Astrocyte of the hippocampus (primary cell): ENCODE measurements at regions not wholly inside any gene's neighbourhood (a gene's known extent, or its start where the extent isn't known, plus 50 kb on each side); places are given as distances from the start of the nearest gene placed in this dataset.

ENCODE experiments used
- DNase-seq: peaks from one replicate; pipeline ENCODE4 v3.0.0; 2011; ENCODE audit warnings: low read depth, low spot score

DNA sequence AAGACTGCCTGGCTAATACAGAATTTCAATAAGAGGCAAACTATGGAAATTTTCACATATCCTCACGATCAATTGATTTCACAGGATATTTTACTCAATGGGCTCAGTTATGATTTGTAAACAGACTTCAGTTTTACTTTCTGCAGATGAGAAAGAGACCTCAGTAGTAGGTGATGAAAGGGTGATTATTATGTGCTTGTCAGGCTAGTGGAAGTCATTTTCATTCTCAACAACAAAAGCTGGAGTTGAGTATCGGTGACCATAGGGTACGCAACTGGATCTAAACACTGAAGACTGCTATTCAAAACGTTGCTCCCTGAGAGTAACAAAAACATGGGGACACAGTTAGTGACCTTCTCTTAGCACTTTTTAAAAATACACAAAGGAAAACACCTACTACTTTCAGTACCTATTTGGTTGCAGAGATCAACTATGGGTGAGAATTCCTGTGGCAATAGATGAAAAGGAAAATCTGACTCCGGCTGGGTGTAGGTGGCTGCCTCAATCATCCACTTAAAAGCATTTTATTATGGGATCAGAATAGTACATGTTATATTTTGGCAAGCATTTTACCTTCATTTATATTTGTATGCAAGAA is 126.2 kb upstream of the VRK2 start:
- DNase-seq: no peak

DNA sequence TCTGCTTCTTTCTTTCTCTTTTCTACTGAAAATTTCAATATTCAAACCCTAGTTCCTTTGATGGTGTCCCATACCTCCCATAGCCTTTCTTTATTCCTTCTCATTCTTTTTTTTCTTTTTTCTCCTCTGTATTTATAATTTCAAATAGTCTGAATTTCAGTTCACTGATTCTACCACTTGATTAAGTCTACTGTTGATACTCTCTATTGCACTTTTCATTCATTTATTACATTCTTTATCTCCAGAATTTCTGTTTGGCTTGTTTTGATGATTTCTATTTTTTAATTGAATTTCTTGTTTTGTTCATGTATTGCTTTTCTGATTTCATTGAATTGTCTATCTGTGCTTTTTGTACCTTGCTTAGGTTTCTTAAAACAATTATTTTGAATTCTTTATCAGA is 111.9 kb upstream of the VRK2 start:
- DNase-seq: no peak

DNA sequence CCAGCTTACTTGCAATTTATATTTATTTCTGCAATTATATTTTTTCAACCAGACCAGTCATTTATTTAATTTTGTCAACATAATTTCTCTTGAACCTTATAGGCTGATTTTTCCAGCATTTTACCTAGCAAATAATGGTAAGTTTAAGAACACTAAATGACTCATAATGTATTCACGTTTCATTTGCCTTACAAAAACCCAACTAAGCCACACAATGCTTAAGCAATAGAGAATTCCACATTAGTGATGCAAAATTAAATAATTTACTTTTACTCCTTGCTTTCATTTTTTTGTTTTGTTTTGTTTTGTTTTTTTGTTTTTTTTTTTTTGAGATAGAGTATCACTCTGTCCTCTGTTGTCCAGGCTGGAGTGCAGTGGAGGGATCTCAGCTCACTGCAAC is 110.4 kb upstream of the VRK2 start:
- DNase-seq: no peak

DNA sequence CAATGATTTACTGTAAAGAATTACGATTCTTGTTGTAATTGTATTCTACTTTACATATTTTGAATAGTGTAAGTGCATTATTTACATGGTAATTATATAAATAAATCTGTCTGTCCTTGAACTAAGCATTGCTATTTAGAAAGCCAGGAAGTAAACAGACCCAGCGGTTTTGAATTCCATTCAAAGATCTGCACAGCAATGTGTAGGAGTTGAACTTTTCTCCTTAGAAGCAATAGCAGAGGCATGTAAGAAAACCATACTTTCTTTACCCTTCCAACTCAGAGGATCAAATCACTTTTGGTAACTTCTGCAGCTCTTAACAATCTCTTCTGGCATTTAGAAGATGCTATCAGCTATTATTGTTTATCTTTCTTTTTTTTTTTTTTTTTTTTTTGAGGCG is 109.2 kb upstream of the VRK2 start:
- DNase-seq: no peak

DNA sequence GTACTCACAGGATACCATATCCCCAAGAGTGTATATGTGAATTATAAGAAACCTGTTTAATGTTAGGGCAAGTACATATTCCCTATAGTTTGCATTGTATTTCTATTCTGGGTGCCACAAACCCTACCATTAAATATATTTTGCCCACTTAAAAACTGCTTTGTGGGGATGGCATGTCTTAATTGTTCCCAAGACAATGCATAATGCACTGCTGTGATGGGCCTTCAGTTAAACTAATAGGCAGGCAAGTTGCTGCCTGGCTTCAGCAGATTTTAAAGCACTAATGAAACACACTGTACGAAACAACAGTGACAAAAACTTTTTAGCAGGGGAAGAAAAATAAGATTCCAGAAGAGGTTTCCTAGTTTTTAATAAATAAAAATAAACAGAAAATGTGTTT is 104.8 kb upstream of the VRK2 start:
- DNase-seq: no peak

DNA sequence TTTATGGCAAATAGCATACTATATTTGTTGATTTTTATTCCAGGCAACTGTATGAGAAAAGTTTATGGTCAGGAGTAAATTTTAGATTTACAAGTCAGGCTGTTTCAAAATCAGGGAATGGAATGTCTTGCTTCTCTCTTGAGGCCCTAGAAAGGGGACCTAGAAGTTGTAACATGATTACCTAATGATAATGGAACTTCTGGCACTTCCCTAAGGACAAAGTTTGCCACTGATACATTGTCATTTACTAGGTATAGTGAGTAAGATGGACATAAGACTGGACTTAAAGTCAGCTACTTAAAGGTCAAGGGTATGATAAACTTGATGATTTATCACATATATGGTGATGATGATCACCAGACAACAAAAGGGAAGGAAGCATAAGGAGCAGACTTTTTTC is 103.3 kb upstream of the VRK2 start:
- peak; percentile 34 for DNase-seq

DNA sequence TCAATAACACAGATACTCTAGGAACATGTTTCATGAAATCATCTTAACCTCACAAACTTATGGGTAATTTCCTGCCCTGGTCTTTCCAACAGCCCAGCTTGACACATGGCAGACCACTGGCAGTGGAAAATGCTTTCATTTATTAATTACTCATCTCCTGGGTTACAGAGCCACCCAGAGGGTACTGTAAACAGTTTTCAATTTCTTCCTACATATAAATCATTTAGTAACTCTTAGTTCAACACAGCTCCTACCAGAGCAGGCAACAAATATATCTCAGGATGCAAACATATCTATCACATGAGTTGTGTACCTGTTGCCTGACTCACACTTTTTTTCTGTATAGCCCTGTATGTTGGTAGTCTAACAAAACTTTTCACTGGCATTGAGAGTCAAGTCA is 99.2 kb upstream of the VRK2 start:
- no peak for DNase-seq

DNA sequence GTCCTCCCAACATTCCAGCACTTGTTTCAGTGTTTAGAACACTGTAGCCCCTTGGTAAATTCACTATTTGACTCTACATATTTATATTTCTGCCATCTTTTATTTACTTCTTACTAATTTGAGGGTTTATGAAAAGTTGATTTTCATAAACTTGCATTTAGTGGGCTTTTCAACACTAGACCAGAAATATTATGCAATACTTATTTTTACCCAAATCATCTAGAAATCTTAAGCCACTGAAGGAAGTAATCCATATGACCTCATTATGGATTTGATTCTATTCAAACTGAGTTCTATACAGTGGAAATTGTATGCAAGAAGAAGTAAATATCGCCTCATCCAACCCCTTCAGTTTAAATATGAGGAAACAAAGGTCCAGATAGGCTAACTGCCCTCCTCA is 92.6 kb upstream of the VRK2 start:
- no peak for DNase-seq

DNA sequence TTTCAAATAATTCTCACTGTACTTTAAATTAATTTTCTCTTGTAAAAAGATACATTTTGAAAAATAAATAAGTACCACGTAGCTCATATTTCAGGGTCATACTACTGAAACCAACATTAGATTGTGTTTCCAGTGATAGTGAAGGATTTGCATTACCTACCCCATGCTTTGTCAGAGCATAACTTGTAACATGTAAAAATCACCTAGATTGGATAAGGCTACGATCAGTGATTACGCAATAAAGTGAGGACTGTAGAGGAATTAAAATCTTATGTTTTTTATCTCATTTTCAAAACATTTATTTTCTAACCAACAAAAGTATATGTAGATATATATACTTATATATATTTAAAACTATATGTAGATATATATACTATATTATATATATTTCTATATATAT is 89.4 kb upstream of the VRK2 start:
- no peak for DNase-seq

DNA sequence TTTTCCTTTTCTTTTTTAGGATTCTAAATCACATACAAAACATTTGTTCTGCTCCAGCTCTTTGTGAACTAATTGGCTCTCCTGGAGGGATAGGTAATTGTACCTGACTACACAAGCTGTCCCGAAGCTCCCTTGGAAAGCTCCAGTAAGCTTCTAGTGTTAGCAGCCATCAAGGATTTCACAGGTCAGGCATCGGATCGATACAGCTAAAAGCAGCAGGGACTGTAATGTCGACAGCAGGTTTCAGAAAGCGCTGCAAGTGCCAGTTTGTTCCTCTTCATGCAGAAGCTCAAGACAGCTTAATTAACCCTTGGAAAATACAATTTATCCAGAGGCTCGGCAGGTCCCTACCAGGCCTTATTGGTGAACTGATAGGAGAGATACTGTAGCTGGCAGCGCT is 87.2 kb upstream of the VRK2 start:
- DNase-seq: no peak

DNA sequence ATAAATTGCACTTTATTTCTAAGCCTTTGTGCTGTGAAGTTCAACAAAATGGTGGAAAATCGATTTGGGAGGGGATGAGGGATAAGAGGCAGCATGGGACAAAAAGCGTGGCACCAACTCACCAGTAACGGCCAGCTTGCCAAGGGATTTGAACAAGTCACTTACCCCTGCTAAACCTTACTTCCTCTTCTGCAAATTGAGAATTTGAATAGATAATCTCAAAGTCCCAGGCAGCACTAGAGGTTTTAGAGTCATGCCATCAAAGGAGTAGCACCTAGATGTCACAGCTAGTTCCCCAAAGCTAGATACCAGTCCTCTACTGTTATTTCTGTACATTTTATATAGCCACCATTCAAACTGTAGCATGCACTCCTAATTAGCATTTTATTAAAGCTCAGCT is 83.7 kb upstream of the VRK2 start:
- DNase-seq: no peak

DNA sequence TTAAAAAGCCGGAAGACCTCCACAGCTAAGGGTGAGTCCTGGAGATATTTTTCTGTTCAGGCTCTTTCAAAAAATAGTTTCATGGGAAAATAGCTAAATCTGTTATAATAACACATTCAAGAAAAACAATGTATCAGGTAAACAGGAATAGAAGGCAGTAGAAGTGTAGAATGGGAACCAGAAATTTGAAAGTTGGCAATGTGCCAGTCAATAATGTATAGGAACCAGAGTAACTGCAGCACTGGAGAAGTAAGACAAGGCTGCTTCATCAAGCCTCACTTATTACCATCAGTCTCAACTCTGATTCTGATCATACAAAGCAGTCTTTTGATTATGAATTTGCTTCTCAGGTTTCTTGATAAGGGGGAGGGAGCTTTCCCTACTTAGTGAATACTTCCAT is 81.4 kb upstream of the VRK2 start:
- no peak for DNase-seq

DNA sequence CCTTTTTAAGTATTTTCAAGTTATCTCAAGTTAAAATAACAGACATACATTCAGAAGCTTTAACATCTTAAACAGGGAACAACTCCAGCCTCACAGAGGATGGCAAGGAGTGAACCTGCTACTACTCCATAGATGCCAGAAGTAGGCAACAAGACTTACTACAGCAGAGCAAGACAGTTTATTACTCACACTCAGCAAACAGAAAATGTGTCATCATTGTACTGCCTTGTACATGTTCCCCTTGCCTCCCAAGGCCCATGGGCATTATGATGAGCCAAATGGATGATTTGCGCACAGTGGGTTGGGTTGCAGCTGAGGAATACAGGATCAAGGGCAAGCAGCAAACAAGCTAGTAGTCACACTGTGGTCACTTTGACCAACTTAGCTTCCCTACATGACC is 80.6 kb upstream of the VRK2 start:
- DNase-seq: no peak

DNA sequence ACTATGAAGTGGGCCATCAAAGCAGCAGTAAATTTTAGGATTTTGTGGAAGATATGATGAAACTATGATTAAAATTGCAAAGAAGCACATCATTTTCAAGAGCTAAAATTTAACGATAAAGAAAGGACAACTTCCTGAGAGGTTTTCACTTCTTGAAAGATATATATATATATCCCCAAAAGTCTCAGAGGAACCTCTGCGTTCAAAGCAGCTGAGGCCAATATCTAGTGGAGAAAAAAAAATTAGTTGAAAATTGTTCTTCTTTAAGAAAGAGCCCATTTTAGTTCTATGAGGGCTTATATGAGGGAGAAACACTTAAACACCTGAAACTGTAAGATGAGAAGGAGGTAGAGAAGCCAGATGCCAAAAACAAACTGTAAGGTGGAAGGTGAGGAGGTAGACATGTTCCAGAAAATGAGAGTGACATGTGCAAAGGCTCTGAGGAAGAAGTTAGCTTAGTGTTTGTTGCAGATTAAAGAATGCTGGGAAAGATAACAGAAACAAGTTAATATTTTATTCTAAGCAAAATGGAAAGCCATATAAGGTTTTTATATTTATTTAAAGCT is 72.9 kb upstream of the VRK2 start:
- no peak for DNase-seq

DNA sequence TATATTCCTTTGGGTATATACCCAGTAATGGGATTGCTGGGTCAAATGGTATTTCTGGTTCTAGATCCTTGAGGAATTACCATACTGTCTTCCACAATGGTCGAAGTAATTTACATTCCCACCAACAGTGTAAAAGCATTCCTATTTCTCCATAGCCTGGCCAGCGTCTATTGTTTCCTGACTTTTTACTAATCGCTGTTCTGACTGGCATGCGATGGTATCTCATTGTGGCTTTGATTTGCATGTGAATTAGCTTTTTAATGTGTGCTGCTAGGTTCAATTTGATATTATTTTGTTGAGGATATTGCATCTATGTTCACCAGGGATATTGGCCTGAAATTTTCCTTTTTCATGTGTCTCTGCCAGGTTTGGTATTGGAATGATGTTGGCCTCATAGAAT is 67.4 kb upstream of the VRK2 start:
- DNase-seq: peak; percentile 30

DNA sequence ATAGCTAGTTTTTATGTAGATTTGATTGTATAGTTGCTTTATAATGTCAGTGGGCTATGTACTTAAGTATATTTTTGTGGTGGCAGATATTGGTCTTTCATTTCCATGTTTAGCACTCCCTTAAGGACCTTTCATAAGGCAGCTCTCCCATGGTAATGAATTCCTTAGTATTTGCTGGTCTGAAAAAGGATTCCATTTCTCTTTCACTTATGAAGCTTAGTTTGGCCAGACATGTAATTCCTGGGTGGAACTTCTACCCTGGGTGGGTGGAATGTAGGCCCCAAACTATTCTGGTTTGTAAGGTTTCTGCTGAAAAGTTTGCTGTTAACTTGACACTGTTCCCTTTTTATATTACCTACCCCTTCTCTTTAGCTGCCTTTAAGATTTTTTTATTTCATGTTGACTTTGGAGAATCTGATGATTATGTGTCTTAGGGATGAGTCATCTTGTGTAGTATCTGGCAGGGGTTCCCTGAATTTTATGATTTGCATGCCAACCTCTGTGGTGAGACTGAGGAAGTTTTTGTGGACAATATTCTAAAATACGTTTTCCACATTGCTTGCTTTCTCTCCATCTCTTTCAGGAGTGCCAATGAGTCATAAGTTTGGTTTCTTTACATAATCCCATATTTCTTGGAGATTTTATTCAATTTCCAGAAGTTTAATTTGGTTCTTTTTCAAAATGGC is 65.4 kb upstream of the VRK2 start:
- DNase-seq: peak; percentile 81

DNA sequence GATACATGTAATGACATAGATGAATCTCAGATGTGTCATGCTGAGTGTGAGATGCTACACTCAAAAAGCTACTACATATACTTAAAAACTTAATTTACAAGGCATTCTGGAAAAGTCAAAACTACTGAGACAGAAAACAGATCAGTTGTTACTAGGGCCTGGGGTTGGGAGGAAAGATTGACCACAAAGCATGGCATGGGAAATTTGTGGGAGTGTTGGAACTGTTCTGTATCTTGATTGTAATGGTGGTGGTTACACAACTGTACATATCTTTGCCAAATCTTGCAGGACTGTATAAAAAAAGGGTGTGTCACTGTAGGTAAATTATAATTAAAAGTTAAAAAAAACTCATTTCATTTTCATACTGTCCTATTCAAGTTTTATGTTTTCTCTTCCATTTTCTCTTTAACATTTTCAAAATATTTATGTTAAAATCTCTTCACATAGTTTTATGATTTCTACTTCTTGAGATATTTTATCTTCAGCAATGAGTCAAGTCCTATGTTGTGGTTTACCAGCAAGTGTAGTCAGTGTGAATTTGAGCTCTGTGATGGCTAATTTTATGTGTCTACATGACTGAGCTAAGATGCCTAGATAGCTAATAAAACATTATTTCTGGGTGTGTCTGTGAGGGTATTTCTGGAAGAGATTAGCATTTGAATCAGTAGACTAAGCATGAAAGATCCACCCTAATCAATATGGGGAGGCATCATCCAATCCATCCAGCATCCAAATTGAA is 58.6 kb upstream of the VRK2 start:
- DNase-seq: peak; percentile 49

DNA sequence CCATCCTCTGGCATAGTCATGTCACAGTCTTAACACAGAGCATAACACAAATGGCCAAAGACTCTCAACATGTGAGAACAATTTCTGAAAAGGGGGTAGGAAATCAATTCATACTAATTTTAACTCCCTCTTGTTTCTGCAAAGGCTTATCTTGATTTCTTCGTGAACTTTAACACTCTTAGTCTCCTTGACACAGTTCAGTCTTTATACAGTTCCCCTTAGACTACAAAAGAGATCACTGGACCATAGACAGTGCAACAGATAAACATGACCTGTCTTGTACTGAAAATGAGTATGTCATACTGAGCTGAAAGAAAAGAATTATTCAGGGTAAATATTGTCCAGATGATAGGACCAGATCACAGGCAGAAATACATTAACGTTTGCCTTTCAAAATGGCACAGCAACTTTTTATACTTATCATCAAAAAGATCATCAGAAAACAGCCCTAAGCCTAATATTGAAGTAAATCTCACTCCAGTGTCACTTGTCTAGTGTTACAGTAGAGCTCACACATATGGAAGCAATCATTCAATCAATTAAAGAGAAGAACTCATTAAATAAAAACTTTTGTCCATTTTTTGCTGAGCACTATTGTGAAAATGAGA is 56.4 kb upstream of the VRK2 start:
- DNase-seq: no peak
